Ishikawa (cell line): ENCODE measurements at regions not wholly inside any gene's neighbourhood (a gene's known extent, or its start where the extent isn't known, plus 50 kb on each side); places are given as distances from the start of the nearest gene placed in this dataset.

Experiments
- CEBPB ChIP-seq: IDR thresholded peaks from 2 replicates; pipeline ENCODE4 v1.6.1; 2012
- CREB1 ChIP-seq: IDR thresholded peaks from 2 replicates; pipeline ENCODE4 v1.6.1; 2012; ENCODE audit warnings: low read depth
- EGR1 ChIP-seq: IDR thresholded peaks from 2 replicates; pipeline ENCODE4 v1.6.1; 2012
- EP300 ChIP-seq: IDR thresholded peaks from 2 replicates; pipeline ENCODE4 v1.6.1; 2012; ENCODE audit warnings: borderline replicate concordance
- FOXM1 ChIP-seq: IDR thresholded peaks from 2 replicates; pipeline ENCODE4 v1.6.1; 2012; ENCODE audit warnings: low read depth, borderline replicate concordance
- MAX ChIP-seq: IDR thresholded peaks from 2 replicates; pipeline ENCODE4 v1.6.1; 2012
- NFIC ChIP-seq: IDR thresholded peaks from 2 replicates; pipeline ENCODE4 v1.6.1; 2012
- RAD21 ChIP-seq: IDR thresholded peaks from 2 replicates; pipeline ENCODE4 v1.6.1; 2012; ENCODE audit warnings: low read depth
- REST ChIP-seq: IDR thresholded peaks from 2 replicates; pipeline ENCODE4 v1.6.1; 2012; ENCODE audit warnings: low read depth, mild to moderate bottlenecking
- TAF1 ChIP-seq: IDR thresholded peaks from 2 replicates; pipeline ENCODE4 v1.6.1; 2012; ENCODE audit warnings: low read depth, mild to moderate bottlenecking
- TCF12 ChIP-seq: IDR thresholded peaks from 2 replicates; pipeline ENCODE4 v1.6.1; 2012; ENCODE audit warnings: low read depth
- TEAD4 ChIP-seq: IDR thresholded peaks from 2 replicates; pipeline ENCODE4 v1.6.1; 2012
- USF1 ChIP-seq: IDR thresholded peaks from 2 replicates; pipeline ENCODE4 v1.6.1; 2012
- YY1 ChIP-seq: IDR thresholded peaks from 2 replicates; pipeline ENCODE4 v1.6.1; 2012; ENCODE audit warnings: low read depth
- ZBTB7A ChIP-seq: IDR thresholded peaks from 2 replicates; pipeline ENCODE4 v1.6.1; 2012; ENCODE audit warnings: low read depth

DNA sequence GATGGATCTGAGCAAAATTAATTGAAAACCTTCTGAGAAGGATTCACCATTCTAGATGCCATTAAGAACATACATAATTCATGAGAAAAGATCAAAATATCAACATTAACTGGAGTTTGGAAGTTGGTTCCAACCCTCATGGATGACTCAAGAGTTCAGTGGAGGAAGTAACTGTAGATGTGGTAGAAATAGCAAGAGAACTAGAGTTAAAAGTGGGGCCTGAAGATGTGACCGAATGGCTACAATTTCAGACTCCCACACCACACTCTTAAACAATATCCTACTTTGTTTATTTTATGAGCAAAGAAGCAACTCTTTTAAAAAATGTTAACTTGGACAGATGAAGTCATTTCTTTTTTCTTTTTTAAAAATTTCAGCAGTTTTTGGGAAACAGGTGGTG is 354.3 kb downstream of the KLF12 start:
- TF ChIP-seq NFIC (no peak), FOXM1 (no peak), REST (no peak), TAF1 (no peak), RAD21 (no peak), CEBPB (no peak), TCF12 (no peak), TEAD4 (no peak)

GRCh38 chr13:73778242-73778864 is 355.9 kb downstream of the KLF12 start:
- TF ChIP-seq CEBPB (no peak), YY1 (no peak), EGR1 (no peak), TEAD4 (no peak), REST (no peak), USF1 (no peak), TCF12 (no peak), TAF1 (no peak), ZBTB7A (no peak), NFIC (no peak), MAX (no peak), EP300 (no peak), RAD21 (no peak)

DNA sequence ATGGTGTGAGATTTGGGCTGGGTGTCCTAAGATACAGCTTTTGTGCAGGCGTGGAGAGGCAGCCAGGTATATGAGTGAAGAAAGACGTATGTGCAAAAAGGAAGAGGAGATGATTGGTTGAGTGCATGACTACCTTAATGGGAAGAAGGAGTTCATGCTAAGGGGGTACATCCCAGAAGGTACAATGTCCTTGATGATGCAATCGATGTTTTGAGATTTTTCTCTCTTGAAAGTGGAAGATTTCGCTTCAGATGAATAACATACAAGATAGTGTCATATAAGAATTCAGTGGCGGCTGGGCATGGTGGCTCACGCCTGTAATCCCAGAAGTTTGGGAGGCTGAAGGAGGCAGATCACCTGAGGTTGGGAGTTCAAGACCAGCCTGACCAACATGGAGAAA is 357.1 kb downstream of the KLF12 start:
- TF ChIP-seq NFIC (no peak), RAD21 (no peak), TEAD4 (no peak), MAX (no peak), EP300 (no peak), USF1 (no peak), EGR1 (no peak)

- TF ChIP-seq CREB1 = no peak
- no peak for TF ChIP-seq FOXM1
- TF ChIP-seq REST = no peak
- no peak for TF ChIP-seq NFIC
- TF ChIP-seq TEAD4 = no peak
- no peak for TF ChIP-seq EGR1
- no peak for TF ChIP-seq RAD21
- no peak for TF ChIP-seq TCF12
- no peak for TF ChIP-seq CEBPB
- no peak for TF ChIP-seq EP300
- TF ChIP-seq TAF1 = no peak
- TF ChIP-seq USF1 = no peak
- TF ChIP-seq YY1 = no peak
- TF ChIP-seq ZBTB7A = no peak
- no peak for TF ChIP-seq MAX
Observed at GRCh38 chr13:73776151-73776785, 357.9 kb downstream of the KLF12 start.
